Right atrium auricular region (tissue), 2 donors: ENCODE measurements at regions not wholly inside any gene's neighbourhood (a gene's known extent, or its start where the extent isn't known, plus 50 kb on each side); places are given as distances from the start of the nearest gene placed in this dataset.
A peak's percentile ranks its signal among the peaks of the same experiment; 100 is the strongest.

Experiments used
- DNase-seq: peaks from one replicate; pipeline ENCODE4 v3.0.0-alpha.2; 2019; ENCODE audit warnings: low spot score
- H3K27ac ChIP-seq, 2 donors: fragments of 200-600 bp; sonication (generic); 1 replicate in 1 of 2; 2 replicates in 1 of 2; pipeline ENCODE4 v1.5.1; 2016 to 2019
- H3K27me3 ChIP-seq, 2 donors: fragments of 200-600 bp; sonication (generic); one replicate each; pipeline versions ENCODE4 v1.5.1 to v1.6.0; 2017 to 2019
- H3K36me3 ChIP-seq: fragments of 200-600 bp; sonication (generic); one replicate; pipeline ENCODE4 v1.5.1; 2016
- H3K4me1 ChIP-seq, 2 donors: fragments of 200-600 bp; sonication (generic); one replicate each; pipeline versions ENCODE4 v1.5.1 to v1.6.0; 2017 to 2019
- H3K4me3 ChIP-seq, 2 donors: fragments of 200-600 bp; sonication (generic); 1 replicate in 1 of 2; 2 replicates in 1 of 2; pipeline ENCODE4 v1.5.1; 2017 to 2019; ENCODE audit warnings: mild to moderate bottlenecking in 1 of 2, moderate library complexity in 1 of 2
- H3K9me3 ChIP-seq, 2 donors: fragments of 200-600 bp; sonication (generic); one replicate each; pipeline ENCODE4 v1.5.1; 2019
- TF ChIP-seq, protein P1 (sequence below), 2 donors: fragments of 200-600 bp; sonication (generic); IDR thresholded peaks; one replicate each; pipeline ENCODE4 v1.5.1; 2019; ENCODE audit warnings: antibody characterized with exemption in 2 of 2

- no peaks in the 10 kb centered on the region for H3K27me3 ChIP-seq
These were observed 302.7 kb upstream of the MEOX2 start for GRCh38 chr7:15989194-15989593.

DNA sequence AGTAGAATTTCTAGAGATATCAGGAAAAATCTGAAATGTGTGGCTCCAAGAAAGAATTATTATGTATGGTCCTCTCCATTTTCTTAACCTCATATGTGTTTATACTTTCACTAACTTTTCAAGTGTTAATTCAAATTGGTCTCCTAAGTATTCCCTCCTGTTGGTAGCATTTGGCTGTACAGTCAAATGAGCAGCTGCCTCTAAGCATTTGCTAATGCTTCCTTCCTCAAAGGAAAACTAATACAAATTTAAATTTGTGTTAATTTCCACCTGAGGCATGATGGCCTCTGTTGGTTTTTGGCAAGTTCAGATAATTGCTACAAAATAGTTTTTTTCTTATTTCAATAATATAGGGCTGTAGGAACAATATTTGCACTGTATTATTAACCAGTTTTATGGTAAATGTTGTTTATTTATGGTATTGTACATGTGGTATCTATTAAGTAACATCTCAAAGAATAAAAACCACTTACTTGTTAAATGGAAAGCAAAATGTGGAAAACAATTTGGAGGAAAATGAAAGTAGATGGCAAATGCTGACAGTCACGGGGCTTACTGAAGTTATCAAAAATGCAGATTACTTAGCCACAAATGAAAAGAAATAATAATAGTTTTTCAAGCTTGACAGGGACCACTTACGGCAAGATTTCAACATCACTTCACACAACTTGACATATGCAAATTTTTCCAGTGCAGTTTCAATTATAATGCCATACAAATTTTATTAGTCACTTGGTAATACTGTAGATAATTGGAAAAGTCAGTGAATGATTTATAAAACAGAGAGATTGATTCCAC is 299.3 kb upstream of the MEOX2 start:
- Histone ChIP-seq H3K4me1 (no peaks in the 10 kb centered on the region), H3K9me3 (no peaks in the 10 kb centered on the region), H3K27me3 (no peaks in the 10 kb centered on the region), H3K4me3 (no peak overlapping the region), H3K36me3 (no peaks in the 10 kb centered on the region), H3K27ac (no peak overlapping the region)
- no peak for DNase-seq
- TF ChIP-seq, protein P1, sequence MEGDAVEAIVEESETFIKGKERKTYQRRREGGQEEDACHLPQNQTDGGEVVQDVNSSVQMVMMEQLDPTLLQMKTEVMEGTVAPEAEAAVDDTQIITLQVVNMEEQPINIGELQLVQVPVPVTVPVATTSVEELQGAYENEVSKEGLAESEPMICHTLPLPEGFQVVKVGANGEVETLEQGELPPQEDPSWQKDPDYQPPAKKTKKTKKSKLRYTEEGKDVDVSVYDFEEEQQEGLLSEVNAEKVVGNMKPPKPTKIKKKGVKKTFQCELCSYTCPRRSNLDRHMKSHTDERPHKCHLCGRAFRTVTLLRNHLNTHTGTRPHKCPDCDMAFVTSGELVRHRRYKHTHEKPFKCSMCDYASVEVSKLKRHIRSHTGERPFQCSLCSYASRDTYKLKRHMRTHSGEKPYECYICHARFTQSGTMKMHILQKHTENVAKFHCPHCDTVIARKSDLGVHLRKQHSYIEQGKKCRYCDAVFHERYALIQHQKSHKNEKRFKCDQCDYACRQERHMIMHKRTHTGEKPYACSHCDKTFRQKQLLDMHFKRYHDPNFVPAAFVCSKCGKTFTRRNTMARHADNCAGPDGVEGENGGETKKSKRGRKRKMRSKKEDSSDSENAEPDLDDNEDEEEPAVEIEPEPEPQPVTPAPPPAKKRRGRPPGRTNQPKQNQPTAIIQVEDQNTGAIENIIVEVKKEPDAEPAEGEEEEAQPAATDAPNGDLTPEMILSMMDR (IDR thresholded peaks at IDR 0.05): peak in 1 of 2 donors; percentile 11

More at GRCh38 chr7:15989194-15989593, 302.7 kb upstream of the MEOX2 start:
- no peaks in the 10 kb centered on the region for H3K9me3 ChIP-seq
- TF ChIP-seq, protein P1 (IDR thresholded peaks at IDR 0.05): no peak
- no peaks in the 10 kb centered on the region for H3K4me1 ChIP-seq
- no peak for DNase-seq
- no peaks in the 10 kb centered on the region for H3K36me3 ChIP-seq
- no peak overlapping the region for H3K27ac ChIP-seq
- no peak overlapping the region for H3K4me3 ChIP-seq

DNA sequence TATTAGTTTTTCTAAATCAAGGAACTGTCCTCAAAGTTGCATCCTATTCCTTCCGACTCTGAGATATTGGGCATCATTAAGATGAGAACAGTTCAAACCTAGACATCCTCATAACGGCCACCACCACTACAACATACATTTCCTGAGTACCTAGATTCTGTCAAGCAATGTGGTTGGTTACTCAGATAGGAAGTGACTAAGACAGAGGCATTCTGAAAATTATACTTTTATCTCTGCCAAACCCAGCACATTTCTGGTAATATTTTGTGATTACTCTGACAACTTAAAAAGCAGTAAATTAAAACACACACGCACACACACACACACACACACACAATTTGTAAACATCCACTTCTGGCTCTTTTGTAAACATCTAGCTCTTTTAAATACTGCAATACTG is 291.2 kb upstream of the MEOX2 start:
- TF ChIP-seq, protein P1 (IDR thresholded peaks at IDR 0.05): no peak

GRCh38 chr7:15972862-15973275 is 286.4 kb upstream of the MEOX2 start:
- Histone ChIP-seq H3K9me3 (no peaks in the 10 kb centered on the region), H3K27ac (no peak overlapping the region), H3K36me3 (no peaks in the 10 kb centered on the region), H3K4me1 (no peaks in the 10 kb centered on the region), H3K4me3 (no peak overlapping the region), H3K27me3 (no peaks in the 10 kb centered on the region)
- TF ChIP-seq, protein P1 (IDR thresholded peaks at IDR 0.05): no peak
- peak; percentile 71 for DNase-seq

More for the DNA sequence above, 291.2 kb upstream of the MEOX2 start:
- no peaks in the 10 kb centered on the region for H3K36me3 ChIP-seq
- H3K9me3 ChIP-seq: no peaks in the 10 kb centered on the region
- no peak overlapping the region for H3K27ac ChIP-seq
- no peak overlapping the region for H3K4me3 ChIP-seq
- DNase-seq: no peak
- H3K4me1 ChIP-seq: no peaks in the 10 kb centered on the region
- H3K27me3 ChIP-seq: no peaks in the 10 kb centered on the region

DNA sequence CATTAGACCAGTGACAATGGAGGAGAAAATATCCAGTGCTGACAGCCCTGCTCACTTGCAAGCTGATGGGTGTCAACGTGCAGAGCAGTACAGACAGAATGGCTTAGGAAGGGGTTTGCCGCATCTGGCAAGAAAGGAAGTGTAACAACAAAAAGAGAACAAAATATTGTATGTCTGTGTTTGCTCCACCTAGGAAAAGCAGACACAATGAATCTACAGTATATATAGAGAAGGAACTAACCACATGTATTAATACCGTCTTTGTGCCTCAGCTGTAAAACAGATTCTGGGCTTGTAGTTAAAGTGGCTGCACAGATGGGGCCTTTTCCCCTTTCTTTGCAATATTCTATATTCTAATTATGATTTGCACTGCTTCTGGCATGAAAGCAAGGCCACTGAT is 281.1 kb upstream of the MEOX2 start:
- Histone ChIP-seq H3K36me3 (no peaks in the 10 kb centered on the region), H3K4me1 (no peaks in the 10 kb centered on the region), H3K9me3 (no peaks in the 10 kb centered on the region), H3K27ac (no peak overlapping the region), H3K4me3 (no peak overlapping the region), H3K27me3 (no peaks in the 10 kb centered on the region)
- TF ChIP-seq, protein P1 (IDR thresholded peaks at IDR 0.05): no peak
- DNase-seq: no peak

DNA sequence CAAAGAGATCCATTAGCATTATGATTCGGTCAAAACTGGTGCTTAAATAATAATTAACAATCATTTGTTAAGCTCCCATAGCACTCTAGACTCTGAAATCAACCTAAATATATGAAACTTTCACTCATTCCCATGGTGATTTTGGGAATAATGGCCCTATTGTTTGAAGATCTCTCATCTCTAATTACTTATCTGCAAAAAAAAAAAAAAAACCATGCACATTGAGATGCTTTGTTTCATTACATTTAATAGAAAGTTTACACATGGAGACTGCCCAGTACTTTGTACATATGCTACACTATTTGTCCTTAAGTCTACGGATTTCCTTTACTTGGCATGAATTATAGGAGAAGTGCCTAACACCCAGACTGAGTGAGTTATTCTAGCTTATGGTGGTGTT is 280.6 kb upstream of the MEOX2 start:
- TF ChIP-seq, protein P1 (IDR thresholded peaks at IDR 0.05): no peak
- no peak overlapping the region for H3K4me3 ChIP-seq
- H3K36me3 ChIP-seq: no peaks in the 10 kb centered on the region
- DNase-seq: no peak
- no peaks in the 10 kb centered on the region for H3K9me3 ChIP-seq
- no peak overlapping the region for H3K27ac ChIP-seq
- no peaks in the 10 kb centered on the region for H3K27me3 ChIP-seq
- H3K4me1 ChIP-seq: no peaks in the 10 kb centered on the region
